Uterus (tissue), 3 donors: ENCODE measurements at regions not wholly inside any gene's neighbourhood (a gene's known extent, or its start where the extent isn't known, plus 50 kb on each side); places are given as distances from the start of the nearest gene placed in this dataset.

Experiments
- DNase-seq, 2 donors: peaks; one replicate each; pipeline ENCODE4 v3.0.0-alpha.2; 2019 to 2020
- H3K27ac ChIP-seq, 2 donors: fragments of 200-600 bp; sonication (generic); 1 replicate in 1 of 2; 2 replicates in 1 of 2; pipeline ENCODE4 v1.5.1; 2016 to 2018
- H3K27me3 ChIP-seq, 2 donors: fragments of 200-600 bp; sonication (generic); one replicate each; pipeline ENCODE4 v1.5.1; 2018 to 2019; ENCODE audit warnings: control low read depth in 1 of 2
- H3K36me3 ChIP-seq, 2 donors: fragments of 200-600 bp; sonication (generic); one replicate each; pipeline ENCODE4 v1.5.1; 2019; ENCODE audit warnings: control low read depth in 1 of 2
- H3K4me1 ChIP-seq, 2 donors: fragments of 200-600 bp; sonication (generic); one replicate each; pipeline ENCODE4 v1.5.1; 2018 to 2019; ENCODE audit warnings: control low read depth in 1 of 2
- H3K4me3 ChIP-seq, 2 donors: fragments of 200-600 bp; sonication (generic); 1 replicate in 1 of 2; 2 replicates in 1 of 2; pipeline ENCODE4 v1.5.1; 2018 to 2019; ENCODE audit warnings: mild to moderate bottlenecking in 1 of 2
- H3K9me3 ChIP-seq, 2 donors: fragments of 200-600 bp; sonication (generic); one replicate each; pipeline ENCODE4 v1.5.1; 2019; ENCODE audit warnings: control low read depth in 1 of 2
- CTCF ChIP-seq, 4 experiments: fragments of 200-600 bp in 2 of 4; fragments of 450-650 bp in 2 of 4; sonication (generic) in 2 of 4; IDR thresholded peaks; one replicate each; pipeline ENCODE4 v1.5.1; 2016 to 2019; ENCODE audit warnings: antibody characterized with exemption in 4 of 4, mild to moderate bottlenecking in 2 of 4, moderate library complexity in 1 of 4
- POLR2A ChIP-seq, 2 donors: fragments of 450-650 bp; IDR thresholded peaks; one replicate each; pipeline ENCODE4 v1.6.1; 2016; ENCODE audit warnings: antibody characterized with exemption in 2 of 2, mild to moderate bottlenecking in 1 of 2, moderate library complexity in 1 of 2
- intact Hi-C: fragments of 100-400 bp; cut with DNase I; formaldehyde crosslinking; loops from one replicate; pipeline ENCODE4 v1.15.1; 2023; ENCODE audit warnings: low total_unique reads
- donor health status: DM: yes; HTN: yes; CAD: no.

- Histone ChIP-seq H3K36me3 (no peaks in the 10 kb centered on the region), H3K4me1 (no peaks in the 10 kb centered on the region), H3K27ac (no peak overlapping the region), H3K9me3 (no peaks in the 10 kb centered on the region), H3K4me3 (no peak overlapping the region), H3K27me3 (no peaks in the 10 kb centered on the region)
- intact Hi-C loops = no loop called here
- no peak for DNase-seq
- no peak for TF ChIP-seq CTCF (IDR thresholded peaks at IDR 0.05)
- TF ChIP-seq POLR2A (IDR thresholded peaks at IDR 0.05) = no peak
Measured at GRCh38 chr3:176378789-176379188, 818.5 kb downstream of the TBL1XR1 start.

GRCh38 chr3:176376531-176376930 lies 820.8 kb downstream of the TBL1XR1 start:
- Histone ChIP-seq H3K27ac (no peak overlapping the region), H3K4me1 (no peaks in the 10 kb centered on the region), H3K9me3 (no peaks in the 10 kb centered on the region), H3K4me3 (no peak overlapping the region), H3K36me3 (no peaks in the 10 kb centered on the region), H3K27me3 (no peaks in the 10 kb centered on the region)
- DNase-seq = no peak
- TF ChIP-seq CTCF (IDR thresholded peaks at IDR 0.05) (no peak), POLR2A (IDR thresholded peaks at IDR 0.05) (no peak)
- intact Hi-C loops = no loop called here

DNA sequence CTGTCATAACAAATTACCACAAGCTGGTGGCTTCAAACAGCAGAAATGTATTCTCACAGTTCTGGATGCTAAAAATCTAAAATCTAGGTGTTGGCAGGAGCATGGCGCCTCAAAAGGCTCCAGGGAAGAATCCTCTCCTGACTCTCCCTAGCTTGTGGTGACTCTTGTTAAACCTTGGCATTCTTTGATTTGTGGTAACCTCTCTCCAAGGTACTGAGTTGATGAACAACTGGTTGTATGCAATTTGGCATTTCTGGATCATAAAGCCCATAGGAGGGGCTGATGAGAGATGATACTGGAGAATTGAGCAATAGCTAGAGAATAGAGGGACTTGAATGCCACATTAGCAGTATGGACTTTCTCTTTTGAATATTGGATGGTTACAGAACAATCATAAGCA lies 821.8 kb downstream of the TBL1XR1 start:
- H3K36me3 ChIP-seq = no peaks in the 10 kb centered on the region
- DNase-seq = no peak
- H3K9me3 ChIP-seq = no peaks in the 10 kb centered on the region
- H3K4me3 ChIP-seq = no peak overlapping the region
- H3K27me3 ChIP-seq = no peaks in the 10 kb centered on the region
- no peak overlapping the region for H3K27ac ChIP-seq
- intact Hi-C loops = no loop called here
- TF ChIP-seq POLR2A (IDR thresholded peaks at IDR 0.05) (no peak), CTCF (IDR thresholded peaks at IDR 0.05) (no peak)
- no peaks in the 10 kb centered on the region for H3K4me1 ChIP-seq

DNA sequence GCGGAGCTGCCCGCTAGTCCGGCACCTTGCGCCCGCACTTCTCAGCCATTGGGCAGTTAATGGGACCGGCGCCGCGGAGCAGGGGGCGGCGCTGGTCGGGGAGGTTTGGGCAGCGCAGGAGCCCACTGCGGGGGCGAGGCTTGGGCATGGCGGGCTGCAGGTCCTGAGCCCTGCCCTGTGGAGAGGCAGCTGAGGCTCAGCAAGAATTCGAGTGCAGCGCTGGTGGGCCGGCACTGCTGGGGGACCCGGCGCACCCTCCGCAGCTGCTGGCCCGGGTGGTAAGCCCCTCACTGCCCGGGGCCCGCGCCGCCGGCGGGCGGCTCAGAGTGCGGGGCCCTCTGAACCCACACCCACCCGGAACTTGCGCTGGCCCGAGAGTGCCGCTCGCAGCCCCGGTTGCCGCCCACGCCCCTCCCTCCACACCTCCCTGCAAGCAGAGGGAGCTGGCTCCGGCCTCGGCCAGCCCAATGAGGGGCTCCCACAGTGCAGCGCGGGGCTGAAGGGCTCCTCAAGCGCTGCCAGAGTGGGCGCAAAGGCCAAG lies 835.0 kb downstream of the TBL1XR1 start:
- H3K36me3 ChIP-seq = no peaks in the 10 kb centered on the region
- intact Hi-C loops = no loop called here
- H3K27ac ChIP-seq = no peak overlapping the region
- no peak overlapping the region for H3K4me3 ChIP-seq
- no peaks in the 10 kb centered on the region for H3K4me1 ChIP-seq
- no peak for DNase-seq
- no peaks in the 10 kb centered on the region for H3K9me3 ChIP-seq
- TF ChIP-seq CTCF (IDR thresholded peaks at IDR 0.05) (no peak), POLR2A (IDR thresholded peaks at IDR 0.05) (no peak)
- no peaks in the 10 kb centered on the region for H3K27me3 ChIP-seq

DNA sequence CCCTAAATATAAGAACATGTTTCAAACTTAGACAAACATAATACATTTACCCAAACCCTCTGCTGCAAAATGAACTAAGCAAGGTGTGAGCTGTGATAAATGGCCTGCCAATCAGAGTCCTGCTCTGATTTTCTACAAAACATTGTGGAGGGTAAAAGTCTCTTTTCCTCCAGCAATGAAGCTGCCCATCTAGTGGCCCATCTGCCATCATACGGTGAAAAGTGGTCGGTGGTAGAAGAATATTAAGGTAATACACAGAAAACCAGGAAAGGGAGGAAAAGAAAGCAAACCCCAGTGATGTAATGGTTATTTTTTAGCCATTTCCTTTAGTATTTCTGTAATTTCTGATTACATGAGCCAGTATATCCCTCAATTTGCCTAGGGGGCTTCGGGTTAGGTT lies 838.1 kb downstream of the TBL1XR1 start:
- no peak for TF ChIP-seq POLR2A (IDR thresholded peaks at IDR 0.05)
- TF ChIP-seq CTCF (IDR thresholded peaks at IDR 0.05) = no peak
- H3K4me1 ChIP-seq = no peaks in the 10 kb centered on the region
- no peaks in the 10 kb centered on the region for H3K36me3 ChIP-seq
- intact Hi-C loops = no loop called here
- DNase-seq = no peak
- H3K27ac ChIP-seq = no peak overlapping the region
- H3K27me3 ChIP-seq = no peaks in the 10 kb centered on the region
- H3K4me3 ChIP-seq = no peak overlapping the region
- H3K9me3 ChIP-seq = no peaks in the 10 kb centered on the region
